ENCODE measurements at regions not wholly inside any gene's neighbourhood (a gene's known extent, or its start where the extent isn't known, plus 50 kb on each side); places are given as distances from the start of the nearest gene placed in this dataset.
A peak's percentile ranks its signal among the peaks of the same experiment; 100 is the strongest.

GRCh38 chr12:16884056-16884455 is 278.1 kb upstream of the LMO3 start:
- TF ChIP-seq POLR2AphosphoS5 (IDR thresholded peaks at IDR 0.05): no peak
- TF ChIP-seq POLR2A (IDR thresholded peaks at IDR 0.05): no peak
- TF ChIP-seq EP300 (IDR thresholded peaks at IDR 0.05; ENCODE audit: low read depth): no peak
- TF ChIP-seq, protein P1, sequence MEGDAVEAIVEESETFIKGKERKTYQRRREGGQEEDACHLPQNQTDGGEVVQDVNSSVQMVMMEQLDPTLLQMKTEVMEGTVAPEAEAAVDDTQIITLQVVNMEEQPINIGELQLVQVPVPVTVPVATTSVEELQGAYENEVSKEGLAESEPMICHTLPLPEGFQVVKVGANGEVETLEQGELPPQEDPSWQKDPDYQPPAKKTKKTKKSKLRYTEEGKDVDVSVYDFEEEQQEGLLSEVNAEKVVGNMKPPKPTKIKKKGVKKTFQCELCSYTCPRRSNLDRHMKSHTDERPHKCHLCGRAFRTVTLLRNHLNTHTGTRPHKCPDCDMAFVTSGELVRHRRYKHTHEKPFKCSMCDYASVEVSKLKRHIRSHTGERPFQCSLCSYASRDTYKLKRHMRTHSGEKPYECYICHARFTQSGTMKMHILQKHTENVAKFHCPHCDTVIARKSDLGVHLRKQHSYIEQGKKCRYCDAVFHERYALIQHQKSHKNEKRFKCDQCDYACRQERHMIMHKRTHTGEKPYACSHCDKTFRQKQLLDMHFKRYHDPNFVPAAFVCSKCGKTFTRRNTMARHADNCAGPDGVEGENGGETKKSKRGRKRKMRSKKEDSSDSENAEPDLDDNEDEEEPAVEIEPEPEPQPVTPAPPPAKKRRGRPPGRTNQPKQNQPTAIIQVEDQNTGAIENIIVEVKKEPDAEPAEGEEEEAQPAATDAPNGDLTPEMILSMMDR (IDR thresholded peaks at IDR 0.05): no peak
- WGBS, 2 donors (ENCODE audit: low coverage in 1 of 2): 67 to 76% methylated on average over 1 of the region's 1 CpG
- Histone ChIP-seq H3K27me3 (no peaks in the 10 kb centered on the region), H3K4me3 (no peak overlapping the region), H3K27ac (no peak overlapping the region), H3K4me1 (peaks cover 0 to 4% (median 0%) of the 10 kb centered on the region in 4 donors), H3K9me3 (no peaks in the 10 kb centered on the region), H3K36me3 (no peaks in the 10 kb centered on the region)
- in situ Hi-C loops (cut with MboI; ENCODE audit: low pct_ligation_motif_present in 1 of 4, low pct_unique_long_range_greater_than_20kb in 1 of 4, low sequenced_read_pairs in 3 of 4): no loop called here
- DNase-seq: no peak
- intact Hi-C loops (cut with DNase I; ENCODE audit: low total_unique reads): no loop called here

DNA sequence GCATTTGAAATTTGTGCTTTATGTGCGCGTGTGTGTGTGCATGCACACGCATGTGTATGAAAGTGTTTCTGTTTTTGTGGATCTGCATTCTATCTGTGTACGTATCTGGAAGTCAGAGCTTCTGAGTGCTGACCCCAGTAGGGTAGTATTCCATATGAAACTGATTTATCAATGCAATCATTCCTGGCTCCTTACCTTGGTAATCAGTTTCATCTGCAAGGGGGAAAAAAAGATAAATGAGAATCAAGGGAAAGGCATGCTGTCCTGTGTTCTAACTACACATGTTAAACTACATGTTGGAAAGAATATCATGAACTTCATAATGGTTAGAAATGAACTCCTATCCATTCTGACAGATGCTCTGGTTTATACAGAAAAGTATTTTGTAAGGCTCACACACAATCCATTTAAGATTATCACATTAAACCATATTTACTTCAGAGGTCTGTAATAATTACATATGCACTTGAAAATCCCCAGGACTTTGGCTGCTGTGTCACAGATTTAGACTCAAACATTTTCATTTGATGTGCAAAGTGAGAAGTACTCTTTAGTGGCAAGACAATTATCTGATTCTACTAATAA is 276.1 kb upstream of the LMO3 start:
- Histone ChIP-seq H3K27me3 (no peaks in the 10 kb centered on the region), H3K4me3 (no peak overlapping the region), H3K4me1 (peaks cover 0 to 4% (median 0%) of the 10 kb centered on the region in 4 donors), H3K9me3 (no peaks in the 10 kb centered on the region), H3K36me3 (no peaks in the 10 kb centered on the region), H3K27ac (no peak overlapping the region)
- DNase-seq: no peak
- TF ChIP-seq POLR2A (IDR thresholded peaks at IDR 0.05) (no peak), EP300 (IDR thresholded peaks at IDR 0.05; ENCODE audit: low read depth) (no peak), POLR2AphosphoS5 (IDR thresholded peaks at IDR 0.05) (no peak)
- TF ChIP-seq, protein P1 (IDR thresholded peaks at IDR 0.05): no peak
- 87 to 100% methylated on average over 2 to 4 of the region's 4 CpGs for WGBS, 2 donors (ENCODE audit: low coverage in 1 of 2)
- intact Hi-C loops (cut with DNase I; ENCODE audit: low total_unique reads): no loop called here
- in situ Hi-C loops (cut with MboI; ENCODE audit: low pct_ligation_motif_present in 1 of 4, low pct_unique_long_range_greater_than_20kb in 1 of 4, low sequenced_read_pairs in 3 of 4): no loop called here

- intact Hi-C loops (cut with DNase I; ENCODE audit: low total_unique reads) (no loop called here), in situ Hi-C loops (cut with MboI; ENCODE audit: low pct_ligation_motif_present in 1 of 4, low pct_unique_long_range_greater_than_20kb in 1 of 4, low sequenced_read_pairs in 3 of 4) (no loop called here)
- H3K36me3 ChIP-seq: no peaks in the 10 kb centered on the region
- peak; percentile 20 for DNase-seq
- peak overlapping the region in 2 of 4 donors; percentile 8 to 15 for H3K4me3 ChIP-seq
- H3K9me3 ChIP-seq: no peaks in the 10 kb centered on the region
- H3K27me3 ChIP-seq: no peaks in the 10 kb centered on the region
- TF ChIP-seq EP300 (IDR thresholded peaks at IDR 0.05; ENCODE audit: low read depth): no peak
- TF ChIP-seq, protein P1 (IDR thresholded peaks at IDR 0.05): no peak
- no peak for TF ChIP-seq POLR2A (IDR thresholded peaks at IDR 0.05)
- TF ChIP-seq POLR2AphosphoS5 (IDR thresholded peaks at IDR 0.05): no peak
- 40 to 53% methylated on average over 3 to 10 of the region's 10 CpGs for WGBS, 2 donors (ENCODE audit: low coverage in 1 of 2)
- H3K4me1 ChIP-seq: peaks cover 0 to 4% (median 0%) of the 10 kb centered on the region in 4 donors
- peak overlapping the region in 1 of 4 donors; percentile 38 for H3K27ac ChIP-seq
Observed at GRCh38 chr12:16880864-16881285, 274.9 kb upstream of the LMO3 start.

DNA sequence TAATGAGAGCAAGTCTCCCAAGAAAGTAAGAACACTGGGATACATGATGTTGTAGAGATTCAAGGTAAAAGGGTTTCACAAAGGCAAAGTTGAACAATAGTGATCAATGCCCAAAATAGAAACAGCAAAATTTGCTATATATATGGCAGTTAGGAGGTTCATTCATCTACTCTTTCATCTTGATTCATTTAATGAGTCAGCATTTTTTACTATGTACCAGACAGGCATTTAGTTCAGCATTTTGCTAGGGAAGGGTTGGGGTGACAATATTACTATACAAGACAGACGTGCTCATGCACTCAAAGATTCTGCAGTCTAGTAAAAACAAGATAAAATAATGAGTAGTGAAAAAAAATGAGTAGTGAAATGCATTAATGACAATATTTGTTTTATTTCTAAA is 264.9 kb upstream of the LMO3 start:
- in situ Hi-C loops (cut with MboI; ENCODE audit: low pct_ligation_motif_present in 1 of 4, low pct_unique_long_range_greater_than_20kb in 1 of 4, low sequenced_read_pairs in 3 of 4) (no loop called here), intact Hi-C loops (cut with DNase I; ENCODE audit: low total_unique reads) (no loop called here)
- no peaks in the 10 kb centered on the region for H3K27me3 ChIP-seq
- H3K9me3 ChIP-seq: no peaks in the 10 kb centered on the region
- WGBS, 2 donors (ENCODE audit: low coverage in 1 of 2): 64 to 70% methylated on average over 1 of the region's 1 CpG
- no peaks in the 10 kb centered on the region for H3K36me3 ChIP-seq
- DNase-seq: no peak
- H3K4me3 ChIP-seq: no peak overlapping the region
- no peaks in the 10 kb centered on the region for H3K4me1 ChIP-seq
- no peak overlapping the region for H3K27ac ChIP-seq
- TF ChIP-seq POLR2A (IDR thresholded peaks at IDR 0.05) (no peak), POLR2AphosphoS5 (IDR thresholded peaks at IDR 0.05) (no peak), EP300 (IDR thresholded peaks at IDR 0.05; ENCODE audit: low read depth) (no peak)

DNA sequence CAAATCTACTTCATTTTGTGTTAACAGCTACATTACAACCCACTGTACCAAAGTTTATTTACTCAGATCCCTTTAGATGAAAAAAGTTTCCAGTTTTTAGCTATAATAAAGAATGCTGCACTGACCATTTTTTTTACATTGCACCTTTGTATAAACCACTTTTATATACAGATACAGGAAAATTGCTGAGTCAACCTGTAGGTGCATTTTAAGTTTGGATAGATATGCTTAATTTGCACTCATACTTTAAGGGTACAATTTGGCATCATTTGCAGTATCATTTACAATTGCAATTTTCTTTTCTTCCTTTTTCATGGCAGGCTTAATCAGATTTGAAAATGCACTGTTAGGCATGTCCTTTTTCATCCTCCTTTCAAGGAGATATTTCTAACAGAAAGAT is 257.8 kb upstream of the LMO3 start:
- no peaks in the 10 kb centered on the region for H3K27me3 ChIP-seq
- in situ Hi-C loops (cut with MboI; ENCODE audit: low pct_ligation_motif_present in 1 of 4, low pct_unique_long_range_greater_than_20kb in 1 of 4, low sequenced_read_pairs in 3 of 4) (no loop called here), intact Hi-C loops (cut with DNase I; ENCODE audit: low total_unique reads) (no loop called here)
- H3K4me1 ChIP-seq: no peaks in the 10 kb centered on the region
- no peaks in the 10 kb centered on the region for H3K36me3 ChIP-seq
- no peak for DNase-seq
- no peak overlapping the region for H3K27ac ChIP-seq
- H3K4me3 ChIP-seq: no peak overlapping the region
- TF ChIP-seq POLR2A (IDR thresholded peaks at IDR 0.05) (no peak), POLR2AphosphoS5 (IDR thresholded peaks at IDR 0.05) (no peak), EP300 (IDR thresholded peaks at IDR 0.05; ENCODE audit: low read depth) (no peak)
- TF ChIP-seq, protein P1 (IDR thresholded peaks at IDR 0.05): no peak
- H3K9me3 ChIP-seq: no peaks in the 10 kb centered on the region

All from transverse colon (tissue), 4 donors.